Pancreas (tissue), 10 donors: ENCODE measurements at regions not wholly inside any gene's neighbourhood (a gene's known extent, or its start where the extent isn't known, plus 50 kb on each side); places are given as distances from the start of the nearest gene placed in this dataset.

Experiments
- ATAC-seq, 4 donors: fragments of 200-7000 bp; cut with Tn5 transposase; one replicate each; pipeline versions ENCODE4 v1.8.0 to v1.9.1; 2020; ENCODE audit warnings: mild to moderate bottlenecking in 4 of 4, moderate library complexity in 4 of 4
- DNase-seq, 6 donors: peaks; one replicate each; pipeline ENCODE4 v3.0.0-alpha.2; 2020
- FAIRE-seq: peaks from 2 replicates; lab custom pipeline; 2012; peaks lifted over from hg19 to GRCh38; lab: Jason Lieb, UNC
- H3K27ac ChIP-seq, 4 donors: fragments of 200-600 bp; sonication (generic); 1 replicate in 3 of 4; 2 replicates in 1 of 4; pipeline versions ENCODE4 v1.5.0 to v1.8.0; 2020
- H3K27me3 ChIP-seq, 4 donors: fragments of 200-600 bp; one replicate each; pipeline ENCODE4 v1.8.0; 2021
- H3K36me3 ChIP-seq, 3 donors: fragments of 200-600 bp; sonication (generic) in 1 of 3; one replicate each; pipeline versions ENCODE4 v1.5.0 to v1.8.0; 2020 to 2021
- H3K4me1 ChIP-seq, 3 donors: fragments of 200-600 bp; one replicate each; pipeline ENCODE4 v1.8.0; 2021
- H3K4me3 ChIP-seq, 4 donors: fragments of 200-600 bp; sonication (generic) in 2 of 4; one replicate each; pipeline versions ENCODE4 v1.5.0 to v1.8.0; 2020 to 2021
- H3K9me3 ChIP-seq, 4 donors: fragments of 200-600 bp; one replicate each; pipeline ENCODE4 v1.8.0; 2021
- CTCF ChIP-seq, 4 donors: fragments of 200-600 bp; sonication (generic) in 3 of 4; IDR thresholded peaks; one replicate each; pipeline versions ENCODE4 v1.5.0 to v1.8.0; 2021; ENCODE audit warnings: antibody characterized with exemption in 4 of 4
- WGBS, 2 donors: extraction: QIAGEN DNeasy Blood & Tissue Kit; methylation state at CpG; one replicate each; pipeline ENCODE4 v1.1.7; 2013; 5-methylcytosine and 5-hydroxymethylcytosine counted together
- intact Hi-C, 3 donors: fragments of 100-400 bp; cut with DNase I; formaldehyde crosslinking; loops; one replicate each; pipeline versions ENCODE4 v1.11.1 to v1.14.2; 2022
- donor health status: healthy with polysubstance abuse.
- donor health status: DM: no; HTN: no; CAD: no; lungs with moderate emphysema.
- donor health status: DM: no; HTN: no; CAD: no.
- donor health status: control.
- donor health status: control.
- donor health status: Bipolar disorder and iron deficiency.
- donor health status: DM: yes; HTN: yes; CAD: no.
- donor health status: DM: no; HTN: no; CAD: no.
- donor health status: DM: no; HTN: no; CAD: no.
- donor health status: DM: yes; HTN: yes; CAD: no.

GRCh38 chr14:97056086-97056485 is 258.9 kb downstream of the VRK1 start:
- Histone ChIP-seq H3K27ac (no peak overlapping the region), H3K27me3 (peaks cover 0 to 3% (median 0%) of the 10 kb centered on the region in 4 donors), H3K36me3 (no peaks in the 10 kb centered on the region), H3K9me3 (no peaks in the 10 kb centered on the region), H3K4me1 (no peaks in the 10 kb centered on the region), H3K4me3 (no peak overlapping the region)
- no peak for FAIRE-seq
- intact Hi-C loops, result no loop called here
- no peak for TF ChIP-seq CTCF (IDR thresholded peaks at IDR 0.05)
- 14 to 20% methylated on average over 6 of the region's 6 CpGs for WGBS, 2 donors
- no peak for DNase-seq
- ATAC-seq, result no peak

GRCh38 chr14:97057238-97058073 is 260.3 kb downstream of the VRK1 start:
- intact Hi-C loops, result no loop called here
- DNase-seq, result no peak
- H3K4me3 ChIP-seq, result no peak overlapping the region
- no peak for ATAC-seq
- FAIRE-seq, result no peak
- no peak overlapping the region for H3K27ac ChIP-seq
- no peaks in the 10 kb centered on the region for H3K4me1 ChIP-seq
- 34 to 37% methylated on average over 16 of the region's 16 CpGs for WGBS, 2 donors
- H3K27me3 ChIP-seq, result peaks cover 0 to 3% (median 0%) of the 10 kb centered on the region in 4 donors
- H3K9me3 ChIP-seq, result no peaks in the 10 kb centered on the region
- no peak for TF ChIP-seq CTCF (IDR thresholded peaks at IDR 0.05)
- no peaks in the 10 kb centered on the region for H3K36me3 ChIP-seq

- no peaks in the 10 kb centered on the region for H3K9me3 ChIP-seq
- no peak for TF ChIP-seq CTCF (IDR thresholded peaks at IDR 0.05)
- intact Hi-C loops, result no loop called here
- DNase-seq (no peak), FAIRE-seq (no peak), ATAC-seq (no peak)
- H3K27me3 ChIP-seq, result peaks cover 0 to 3% (median 0%) of the 10 kb centered on the region in 4 donors
- H3K4me1 ChIP-seq, result no peaks in the 10 kb centered on the region
- H3K36me3 ChIP-seq, result no peaks in the 10 kb centered on the region
- H3K27ac ChIP-seq, result no peak overlapping the region
- no peak overlapping the region for H3K4me3 ChIP-seq
- 63 to 88% methylated on average over 3 of the region's 3 CpGs for WGBS, 2 donors
These were observed 260.9 kb downstream of the VRK1 start for GRCh38 chr14:97058074-97058467.

GRCh38 chr14:97058589-97058988 is 261.4 kb downstream of the VRK1 start:
- intact Hi-C loops, result no loop called here
- Histone ChIP-seq H3K4me1 (no peaks in the 10 kb centered on the region), H3K4me3 (no peak overlapping the region), H3K27ac (no peak overlapping the region), H3K36me3 (no peaks in the 10 kb centered on the region), H3K9me3 (no peaks in the 10 kb centered on the region), H3K27me3 (peaks cover 0 to 3% (median 0%) of the 10 kb centered on the region in 4 donors)
- no peak for FAIRE-seq
- 57 to 62% methylated on average over 2 of the region's 2 CpGs for WGBS, 2 donors
- no peak for DNase-seq
- no peak for ATAC-seq
- TF ChIP-seq CTCF (IDR thresholded peaks at IDR 0.05), result no peak

- FAIRE-seq, result no peak
- 81% methylated on average over 14 of the region's 14 CpGs for WGBS, 2 donors
- no peak for DNase-seq
- Histone ChIP-seq H3K27me3 (peaks cover 0 to 4% (median 2%) of the 10 kb centered on the region in 4 donors), H3K9me3 (no peaks in the 10 kb centered on the region), H3K4me3 (no peak overlapping the region), H3K4me1 (no peaks in the 10 kb centered on the region), H3K36me3 (no peaks in the 10 kb centered on the region), H3K27ac (no peak overlapping the region)
- TF ChIP-seq CTCF (IDR thresholded peaks at IDR 0.05), result no peak
- ATAC-seq, result no peak
- intact Hi-C loops, result no loop called here
These were observed 264.0 kb downstream of the VRK1 start for GRCh38 chr14:97061198-97061597.
